B cell (primary cell): ENCODE measurements at regions not wholly inside any gene's neighbourhood (a gene's known extent, or its start where the extent isn't known, plus 50 kb on each side); places are given as distances from the start of the nearest gene placed in this dataset.

ENCODE experiments used
- ATAC-seq: fragments of 200-7000 bp; cut with Tn5 transposase; one replicate; pipeline ENCODE4 v1.10.0; 2021; ENCODE audit warnings: low read depth, mild to moderate bottlenecking, moderate number of reproducible peaks, moderate library complexity
- CTCF ChIA-PET: fragments of 350-600 bp; sonication (Branson Sonifier 250); formaldehyde crosslinking; loops from one replicate; lab custom pipeline; 2021; ENCODE audit warnings: antibody characterized with exemption, inconsistent platforms; lab: Charles Lee
- POLR2A ChIA-PET: fragments of 350-600 bp; sonication (Branson Sonifier 250); formaldehyde crosslinking; loops from one replicate; lab custom pipeline; 2021; ENCODE audit warnings: antibody characterized with exemption; lab: Charles Lee
- DNase-seq: peaks from one replicate; pipeline ENCODE4 v3.0.0; 2013
- H2AFZ ChIP-seq: 2 replicates; pipeline ENCODE4 v1.6.1; 2012; ENCODE audit warnings: mild to moderate bottlenecking, low read depth, low read length; ENCODE audit not compliant: insufficient read depth, poor library complexity, severe bottlenecking
- H3K27ac ChIP-seq, 2 donors: 1 replicate in 1 of 2; 2 replicates in 1 of 2; pipeline ENCODE4 v1.5.1; 2012 to 2013; ENCODE audit warnings: low read length in 2 of 2, mild to moderate bottlenecking in 2 of 2, moderate library complexity in 1 of 2
- H3K27me3 ChIP-seq, 4 experiments: fragments of 200-600 bp in 1 of 4; sonication (generic) in 1 of 4; replicated peaks in 1 of 4; 1 replicate in 2 of 4; 2 replicates in 2 of 4; pipeline versions ENCODE4 v1.6.1 to v1.7.0; 2013 to 2016; ENCODE audit warnings: low read length in 3 of 4, mild to moderate bottlenecking in 2 of 4, mixed read lengths in 1 of 4, moderate library complexity in 1 of 4; ENCODE audit not compliant: insufficient read depth in 4 of 4, control insufficient read depth in 3 of 4; ENCODE audit errors: control extremely low read depth in 1 of 4
- H3K36me3 ChIP-seq, 2 experiments: replicated peaks in 1 of 2; 1 replicate in 1 of 2; 2 replicates in 1 of 2; pipeline versions ENCODE4 v1.6.1 to v1.7.1; 2013; ENCODE audit warnings: low read length in 1 of 2; ENCODE audit not compliant: insufficient read depth in 2 of 2, control insufficient read depth in 1 of 2; ENCODE audit errors: control extremely low read depth in 1 of 2, extremely low read depth in 1 of 2
- H3K4me1 ChIP-seq, 2 donors: fragments of 200-600 bp in 1 of 2; sonication (generic) in 1 of 2; 1 replicate in 1 of 2; 2 replicates in 1 of 2; pipeline versions ENCODE4 v1.5.1 to v1.6.1; 2013 to 2017; ENCODE audit warnings: low read length in 2 of 2; ENCODE audit not compliant: control insufficient read depth in 2 of 2, insufficient read depth in 2 of 2
- H3K4me2 ChIP-seq: replicated peaks from 2 replicates; pipeline ENCODE3; 2012; ENCODE audit warnings: mild to moderate bottlenecking, low read depth, low read length; ENCODE audit not compliant: poor library complexity, severe bottlenecking
- H3K4me3 ChIP-seq, 5 experiments: fragments of 200-600 bp in 1 of 5; sonication (generic) in 1 of 5; 1 replicate in 3 of 5; 2 replicates in 2 of 5; pipeline versions ENCODE4 v1.5.1 to v1.7.0; 2011 to 2016; ENCODE audit warnings: low read length in 4 of 5, mild to moderate bottlenecking in 4 of 5, low read depth in 2 of 5, control low read depth in 1 of 5, moderate library complexity in 1 of 5; ENCODE audit not compliant: insufficient read depth in 1 of 5; ENCODE audit errors: control extremely low read depth in 1 of 5, extremely low read depth in 1 of 5
- H3K79me2 ChIP-seq: fragments of 200-600 bp; sonication (generic); one replicate; pipeline ENCODE4 v1.6.0; 2016; ENCODE audit warnings: low read length; ENCODE audit not compliant: control insufficient read depth, insufficient read depth
- H3K9ac ChIP-seq: fragments of 200-600 bp; sonication (generic); 2 replicates; pipeline ENCODE4 v1.6.1; 2017; ENCODE audit warnings: mild to moderate bottlenecking, low read length, moderate library complexity
- H3K9me3 ChIP-seq, 3 donors: one replicate each; pipeline versions ENCODE4 v1.6.1 to v1.7.1; 2013; ENCODE audit warnings: low read length in 2 of 3; ENCODE audit not compliant: control insufficient read depth in 2 of 3, insufficient read depth in 1 of 3; ENCODE audit errors: control extremely low read depth in 1 of 3
- H4K20me1 ChIP-seq: 2 replicates; pipeline ENCODE4 v1.6.0; 2012; ENCODE audit warnings: mild to moderate bottlenecking, low read length; ENCODE audit not compliant: insufficient read depth, control insufficient read depth, poor library complexity, severe bottlenecking
- H3K27ac Mint-ChIP-seq: one replicate; pipeline ENCODE4 v1.8.0; 2021; ENCODE audit warnings: mixed read lengths
- H3K27me3 Mint-ChIP-seq: one replicate; pipeline ENCODE4 v1.8.0; 2021; ENCODE audit warnings: mixed read lengths
- H3K4me1 Mint-ChIP-seq: one replicate; pipeline ENCODE4 v1.8.0; 2021; ENCODE audit warnings: mixed read lengths
- H3K4me3 Mint-ChIP-seq: one replicate; pipeline ENCODE4 v1.8.0; 2021; ENCODE audit warnings: mixed read lengths
- H3K9me3 Mint-ChIP-seq: one replicate; pipeline ENCODE4 v1.8.0; 2022; ENCODE audit warnings: mixed read lengths; ENCODE audit not compliant: insufficient read depth
- CTCF ChIP-seq: fragments of 200-600 bp; IDR thresholded peaks from one replicate; pipeline ENCODE4 v1.8.0; 2022; ENCODE audit warnings: antibody characterized with exemption, mild to moderate bottlenecking
- EZH2 ChIP-seq: IDR thresholded peaks from 2 replicates; pipeline ENCODE4 v1.6.1; 2012; ENCODE audit warnings: borderline replicate concordance, low read depth, mild to moderate bottlenecking, moderate library complexity, low read length; ENCODE audit not compliant: insufficient read depth, poor library complexity, severe bottlenecking
- WGBS: methylation state at CpG from one replicate; pipeline ENCODE4 v1.1.5; 2013; ENCODE audit warnings: missing lambda C conversion rate; ENCODE audit not compliant: insufficient coverage; 5-methylcytosine and 5-hydroxymethylcytosine counted together
- intact Hi-C: fragments of 100-400 bp; cut with micrococcal nuclease; formaldehyde crosslinking; loops from one replicate; pipeline ENCODE4 v1.10.0; 2022

- Mint-ChIP-seq H3K27me3 (peaks cover 37% of the 10 kb centered on the region), H3K4me1 (no peaks in the 10 kb centered on the region), H3K27ac (no peak overlapping the region), H3K4me3 (no peak overlapping the region), H3K9me3 (peaks cover 5% of the 10 kb centered on the region)
- no peaks in the 10 kb centered on the region for H3K9me3 ChIP-seq
- intact Hi-C loops: no loop called here
- peaks cover 0 to 6% (median 0%) of the 10 kb centered on the region in 4 experiments for H3K27me3 ChIP-seq
- CTCF ChIA-PET: no interaction called here
- H3K4me3 ChIP-seq: no peak overlapping the region
- H2AFZ ChIP-seq: no peak overlapping the region
- no peaks in the 10 kb centered on the region for H4K20me1 ChIP-seq
- no peaks in the 10 kb centered on the region for H3K79me2 ChIP-seq
- H3K4me1 ChIP-seq: no peaks in the 10 kb centered on the region
- no peak for DNase-seq
- no peaks in the 10 kb centered on the region for H3K36me3 ChIP-seq
- 86% methylated on average over 1 of the region's 3 CpGs for WGBS
- no peak for TF ChIP-seq EZH2
- no peak for TF ChIP-seq CTCF
- ATAC-seq: no peak
- H3K27ac ChIP-seq: no peak overlapping the region
- no peak overlapping the region for H3K4me2 ChIP-seq
- no peak overlapping the region for H3K9ac ChIP-seq
- POLR2A ChIA-PET: no interaction called here
These were observed 236.4 kb upstream of the MEX3C start for GRCh38 chr18:51433881-51434280.

- Histone ChIP-seq H3K9ac (no peak overlapping the region), H3K27me3 (peaks cover 0 to 6% (median 0%) of the 10 kb centered on the region in 4 experiments), H3K27ac (no peak overlapping the region), H3K4me1 (no peaks in the 10 kb centered on the region), H4K20me1 (no peaks in the 10 kb centered on the region), H3K4me2 (no peak overlapping the region), H2AFZ (no peak overlapping the region), H3K36me3 (no peaks in the 10 kb centered on the region), H3K4me3 (no peak overlapping the region), H3K9me3 (no peaks in the 10 kb centered on the region), H3K79me2 (no peaks in the 10 kb centered on the region)
- ATAC-seq: no peak
- intact Hi-C loops: no loop called here
- no peak for DNase-seq
- H3K27me3 Mint-ChIP-seq: peaks cover 33% of the 10 kb centered on the region
- POLR2A ChIA-PET: no interaction called here
- H3K4me1 Mint-ChIP-seq: no peaks in the 10 kb centered on the region
- H3K27ac Mint-ChIP-seq: no peak overlapping the region
- 24% methylated on average over 5 of the region's 13 CpGs for WGBS
- H3K4me3 Mint-ChIP-seq: no peak overlapping the region
- TF ChIP-seq CTCF (no peak), EZH2 (no peak)
- H3K9me3 Mint-ChIP-seq: peaks cover 2% of the 10 kb centered on the region
- CTCF ChIA-PET: no interaction called here
These were observed 240.1 kb upstream of the MEX3C start for GRCh38 chr18:51437280-51438271.
